Mesendoderm (in vitro differentiated cells): ENCODE measurements at regions not wholly inside any gene's neighbourhood (a gene's known extent, or its start where the extent isn't known, plus 50 kb on each side); places are given as distances from the start of the nearest gene placed in this dataset.

Experiments
- DNase-seq: peaks from one replicate; pipeline ENCODE4 v3.0.0; 2013
- H2AK5ac ChIP-seq: 2 replicates; pipeline ENCODE4 v1.6.1; 2013; ENCODE audit warnings: low read length, inconsistent platforms
- H2BK120ac ChIP-seq: 2 replicates; pipeline ENCODE4 v1.6.1; 2013; ENCODE audit warnings: low read depth, mild to moderate bottlenecking, low read length, moderate library complexity, mixed read lengths
- H2BK15ac ChIP-seq: replicated peaks from 2 replicates; pipeline ENCODE4 v1.6.1; 2013; ENCODE audit warnings: low read depth, mild to moderate bottlenecking, moderate library complexity
- H2BK5ac ChIP-seq: 2 replicates; pipeline ENCODE4 v1.6.1; 2013; ENCODE audit warnings: low read length, inconsistent platforms
- H3K18ac ChIP-seq: 2 replicates; pipeline ENCODE4 v1.6.1; 2013; ENCODE audit warnings: mild to moderate bottlenecking, low read length, mixed read lengths
- H3K23ac ChIP-seq: one replicate; pipeline ENCODE4 v1.6.1; 2013; ENCODE audit warnings: low read length
- H3K27ac ChIP-seq: 2 replicates; pipeline ENCODE4 v1.5.1; 2013; ENCODE audit warnings: low read depth, mild to moderate bottlenecking, inconsistent platforms, low read length, moderate library complexity
- H3K27me3 ChIP-seq: 2 replicates; pipeline ENCODE4 v1.6.1; 2013; ENCODE audit warnings: low read length, control low read depth, mild to moderate bottlenecking, inconsistent platforms; ENCODE audit not compliant: insufficient read depth, poor library complexity
- H3K36me3 ChIP-seq: 2 replicates; pipeline ENCODE4 v1.6.1; 2013; ENCODE audit warnings: low read length, inconsistent platforms; ENCODE audit not compliant: control insufficient read depth, insufficient read depth
- H3K4ac ChIP-seq: one replicate; pipeline ENCODE4 v1.6.1; 2013; ENCODE audit warnings: low read depth, mild to moderate bottlenecking, low read length, moderate library complexity
- H3K4me1 ChIP-seq: 2 replicates; pipeline ENCODE4 v1.6.1; 2013; ENCODE audit warnings: low read depth, low read length, inconsistent platforms; ENCODE audit not compliant: control insufficient read depth
- H3K4me2 ChIP-seq: 2 replicates; pipeline ENCODE4 v1.6.1; 2013; ENCODE audit warnings: low read length
- H3K4me3 ChIP-seq: 2 replicates; pipeline ENCODE4 v1.5.1; 2013; ENCODE audit warnings: mild to moderate bottlenecking, low read length
- H3K56ac ChIP-seq: one replicate; pipeline ENCODE4 v1.6.1; 2013; ENCODE audit warnings: low read length
- H3K79me1 ChIP-seq: 2 replicates; pipeline ENCODE4 v1.6.1; 2013; ENCODE audit warnings: low read length, inconsistent platforms
- H3K79me2 ChIP-seq: 2 replicates; pipeline ENCODE4 v1.6.1; 2013; ENCODE audit warnings: mild to moderate bottlenecking, low read length; ENCODE audit not compliant: control insufficient read depth, insufficient read depth
- H3K9ac ChIP-seq: 2 replicates; pipeline ENCODE4 v1.6.1; 2013; ENCODE audit warnings: low read length, inconsistent platforms
- H4K5ac ChIP-seq: one replicate; pipeline ENCODE4 v1.6.1; 2013; ENCODE audit warnings: low read length
- H4K8ac ChIP-seq: one replicate; pipeline ENCODE4 v1.6.1; 2013; ENCODE audit warnings: low read depth, mild to moderate bottlenecking, control low read depth, low read length, moderate library complexity
- WGBS: extraction: QIAGEN DNeasy Blood & Tissue Kit; methylation state at CpG from one replicate; pipeline ENCODE4 v1.1.7; 2013; ENCODE audit warnings: low lambda C conversion rate, missing lambda C conversion rate; ENCODE audit not compliant: insufficient coverage; ENCODE audit errors: extremely low coverage; 5-methylcytosine and 5-hydroxymethylcytosine counted together

GRCh38 chr2:238582159-238582558 is 155.4 kb downstream of the ASB1 start:
- H2BK120ac ChIP-seq = no peak overlapping the region
- H3K9ac ChIP-seq = no peak overlapping the region
- no peak overlapping the region for H3K27ac ChIP-seq
- no peaks in the 10 kb centered on the region for H3K79me2 ChIP-seq
- H3K56ac ChIP-seq = no peak overlapping the region
- no peaks in the 10 kb centered on the region for H3K79me1 ChIP-seq
- no peak overlapping the region for H2AK5ac ChIP-seq
- no peaks in the 10 kb centered on the region for H3K4me1 ChIP-seq
- no peak for DNase-seq
- H4K8ac ChIP-seq = no peak overlapping the region
- no peaks in the 10 kb centered on the region for H3K36me3 ChIP-seq
- no CpG with 5 or more reads among the region's 1 CpG for WGBS
- H2BK5ac ChIP-seq = no peak overlapping the region
- H3K4ac ChIP-seq = no peak overlapping the region
- H3K27me3 ChIP-seq = no peaks in the 10 kb centered on the region
- H3K4me2 ChIP-seq = no peak overlapping the region
- H3K18ac ChIP-seq = no peak overlapping the region
- H4K5ac ChIP-seq = no peak overlapping the region
- no peak overlapping the region for H2BK15ac ChIP-seq
- H3K4me3 ChIP-seq = no peak overlapping the region
- no peak overlapping the region for H3K23ac ChIP-seq

GRCh38 chr2:238584617-238585016 is 157.9 kb downstream of the ASB1 start:
- H3K27me3 ChIP-seq = no peaks in the 10 kb centered on the region
- H4K8ac ChIP-seq = no peak overlapping the region
- H2BK5ac ChIP-seq = no peak overlapping the region
- WGBS = no CpG with 5 or more reads among the region's 4 CpGs
- no peak overlapping the region for H3K9ac ChIP-seq
- H3K4ac ChIP-seq = no peak overlapping the region
- no peak overlapping the region for H2BK120ac ChIP-seq
- H3K4me1 ChIP-seq = no peaks in the 10 kb centered on the region
- no peak overlapping the region for H3K56ac ChIP-seq
- no peaks in the 10 kb centered on the region for H3K36me3 ChIP-seq
- H3K4me2 ChIP-seq = no peak overlapping the region
- H3K18ac ChIP-seq = no peak overlapping the region
- no peak overlapping the region for H2AK5ac ChIP-seq
- H3K79me1 ChIP-seq = no peaks in the 10 kb centered on the region
- DNase-seq = no peak
- H2BK15ac ChIP-seq = no peak overlapping the region
- no peak overlapping the region for H3K23ac ChIP-seq
- no peak overlapping the region for H3K4me3 ChIP-seq
- H4K5ac ChIP-seq = no peak overlapping the region
- H3K27ac ChIP-seq = no peak overlapping the region
- no peaks in the 10 kb centered on the region for H3K79me2 ChIP-seq

DNA sequence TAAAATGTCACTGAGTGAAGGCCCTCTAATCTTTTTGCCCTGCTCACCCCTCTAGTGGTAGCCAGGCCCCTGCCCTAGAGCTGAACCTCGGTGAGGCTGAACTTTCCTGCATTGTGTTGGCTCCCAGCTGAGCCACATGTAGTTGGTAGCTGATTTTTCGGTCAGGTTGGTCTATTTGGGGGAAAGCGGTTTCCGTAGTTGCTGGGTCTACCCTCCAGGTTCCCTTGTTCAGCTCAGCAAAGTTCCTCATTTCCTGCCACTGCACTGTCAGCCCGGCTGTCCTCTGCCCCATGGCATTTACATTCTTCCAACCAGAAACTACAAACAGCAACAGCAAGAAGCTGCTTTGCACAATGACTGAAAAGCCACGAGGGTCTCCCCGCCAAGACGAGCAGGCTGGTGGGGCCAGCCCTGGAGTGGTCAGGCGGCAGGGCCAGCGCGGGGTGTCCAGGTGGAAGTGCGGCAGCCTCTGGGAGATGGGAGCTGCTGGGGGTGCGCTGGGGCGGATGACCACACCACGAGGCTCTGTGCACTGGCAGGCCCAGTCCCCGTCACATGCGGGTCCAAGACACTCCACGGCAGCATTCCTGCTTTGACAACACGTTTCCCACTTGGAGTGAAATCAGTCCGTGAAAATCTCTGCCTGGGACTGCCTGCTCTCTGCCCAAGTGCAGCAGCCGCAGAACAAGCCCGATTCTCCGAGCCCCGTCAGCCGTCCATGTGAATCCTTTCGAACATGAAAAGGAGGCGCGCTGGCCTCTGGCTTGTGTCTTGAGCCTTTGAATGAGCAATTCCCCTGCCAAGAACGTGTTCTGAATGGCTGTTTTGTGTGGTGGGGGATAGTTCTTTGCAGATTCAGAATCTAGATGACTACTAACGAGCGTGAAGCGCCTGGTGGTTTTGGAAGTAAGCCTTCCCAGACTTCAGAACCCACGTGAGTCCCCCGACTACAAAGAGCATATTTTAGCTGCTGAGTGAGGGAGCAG is 159.4 kb downstream of the ASB1 start:
- no peaks in the 10 kb centered on the region for H3K79me2 ChIP-seq

DNA sequence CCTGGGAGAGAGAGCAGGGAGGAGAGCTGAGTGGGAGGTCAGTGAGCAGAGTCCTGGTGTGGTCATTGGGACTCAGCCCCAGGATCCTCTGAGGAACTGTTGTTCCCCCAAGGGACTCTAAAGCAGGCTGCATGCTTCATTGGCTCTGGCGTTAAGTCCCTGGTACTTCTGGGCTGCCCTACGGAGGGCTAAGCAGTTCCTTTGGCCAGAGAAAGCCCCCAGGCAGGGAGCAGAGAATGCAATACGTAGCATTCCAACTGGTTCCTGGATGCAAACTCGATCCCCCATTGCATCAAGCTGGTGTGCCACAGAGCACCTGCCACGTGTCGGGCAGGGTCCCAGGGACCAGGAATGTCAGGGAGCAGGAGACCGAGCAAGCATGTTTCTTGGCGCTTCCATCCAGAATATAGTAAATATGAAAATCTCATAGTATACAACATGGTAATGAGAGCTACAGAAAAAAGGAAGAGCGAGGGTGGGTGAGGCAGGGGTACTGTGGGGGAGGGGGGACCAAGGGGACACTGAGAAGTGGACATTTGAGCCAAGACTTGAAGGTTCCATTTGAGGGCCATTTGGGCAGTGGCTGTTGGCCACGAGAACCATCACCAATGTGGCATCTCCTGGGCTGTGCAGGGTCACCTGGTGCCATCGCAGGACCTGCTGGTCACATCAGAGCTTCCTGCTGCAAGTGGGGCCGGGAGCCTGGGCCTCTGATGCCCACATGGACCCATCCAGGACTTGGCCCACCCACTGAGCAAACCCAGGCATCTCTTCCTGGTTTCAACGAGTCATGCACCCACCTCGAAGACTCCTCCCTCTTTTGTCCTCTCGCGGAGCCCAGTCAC is 160.4 kb downstream of the ASB1 start:
- Histone ChIP-seq H3K56ac (no peak overlapping the region), H4K5ac (no peak overlapping the region), H3K27me3 (no peaks in the 10 kb centered on the region), H2AK5ac (no peak overlapping the region), H3K4me3 (no peak overlapping the region), H3K4me1 (no peaks in the 10 kb centered on the region), H2BK5ac (no peak overlapping the region), H3K27ac (no peak overlapping the region), H3K9ac (no peak overlapping the region), H3K79me2 (no peaks in the 10 kb centered on the region), H3K79me1 (no peaks in the 10 kb centered on the region), H3K36me3 (no peaks in the 10 kb centered on the region), H3K18ac (no peak overlapping the region), H3K4me2 (no peak overlapping the region), H2BK120ac (no peak overlapping the region), H3K4ac (no peak overlapping the region), H2BK15ac (no peak overlapping the region), H4K8ac (no peak overlapping the region), H3K23ac (no peak overlapping the region)
- WGBS = no CpG with 5 or more reads among the region's 16 CpGs
- peak; percentile 16 for DNase-seq

More for the DNA sequence above, 159.4 kb downstream of the ASB1 start:
- Histone ChIP-seq H3K23ac (no peak overlapping the region), H3K27me3 (no peaks in the 10 kb centered on the region), H3K56ac (no peak overlapping the region), H3K4me2 (no peak overlapping the region), H2BK5ac (no peak overlapping the region), H2AK5ac (no peak overlapping the region), H4K5ac (no peak overlapping the region), H3K27ac (no peak overlapping the region), H3K18ac (no peak overlapping the region), H3K36me3 (no peaks in the 10 kb centered on the region), H2BK120ac (no peak overlapping the region), H4K8ac (no peak overlapping the region), H2BK15ac (no peak overlapping the region), H3K4ac (no peak overlapping the region), H3K9ac (no peak overlapping the region), H3K4me1 (no peaks in the 10 kb centered on the region), H3K4me3 (no peak overlapping the region), H3K79me1 (no peaks in the 10 kb centered on the region)
- no peak for DNase-seq
- WGBS = no CpG with 5 or more reads among the region's 34 CpGs

GRCh38 chr2:238587776-238588660 is 161.3 kb downstream of the ASB1 start:
- H2BK15ac ChIP-seq = no peak overlapping the region
- no peak overlapping the region for H4K8ac ChIP-seq
- no peak overlapping the region for H3K27ac ChIP-seq
- H3K23ac ChIP-seq = no peak overlapping the region
- no peak overlapping the region for H2BK5ac ChIP-seq
- no peak overlapping the region for H2BK120ac ChIP-seq
- H3K36me3 ChIP-seq = no peaks in the 10 kb centered on the region
- no peak overlapping the region for H4K5ac ChIP-seq
- H3K79me1 ChIP-seq = no peaks in the 10 kb centered on the region
- WGBS = no CpG with 5 or more reads among the region's 12 CpGs
- no peak overlapping the region for H3K18ac ChIP-seq
- H3K9ac ChIP-seq = no peak overlapping the region
- H3K4me2 ChIP-seq = no peak overlapping the region
- no peak overlapping the region for H3K4ac ChIP-seq
- no peaks in the 10 kb centered on the region for H3K27me3 ChIP-seq
- no peaks in the 10 kb centered on the region for H3K4me1 ChIP-seq
- no peak overlapping the region for H3K56ac ChIP-seq
- H2AK5ac ChIP-seq = no peak overlapping the region
- DNase-seq = no peak
- H3K79me2 ChIP-seq = no peaks in the 10 kb centered on the region
- H3K4me3 ChIP-seq = no peak overlapping the region
